Limb (tissue), 2 donors: ENCODE measurements at regions not wholly inside any gene's neighbourhood (a gene's known extent, or its start where the extent isn't known, plus 50 kb on each side); places are given as distances from the start of the nearest gene placed in this dataset.

Experiments
- DNase-seq, 2 donors: peaks; one replicate each; pipeline ENCODE4 v3.0.0-alpha.2; 2016; ENCODE audit errors: extremely low spot score in 2 of 2

GRCh38 chr10:58970160-58970915 lies 206.1 kb upstream of the PHYHIPL start:
- no peak for DNase-seq

GRCh38 chr10:58971211-58971610 lies 205.2 kb upstream of the PHYHIPL start:
- DNase-seq = no peak

- DNase-seq = no peak
These were observed 204.5 kb upstream of the PHYHIPL start for GRCh38 chr10:58971796-58972491.

- no peak for DNase-seq
These were observed 203.7 kb upstream of the PHYHIPL start for GRCh38 chr10:58972576-58973234.

- no peak for DNase-seq
These were observed 203.2 kb upstream of the PHYHIPL start for GRCh38 chr10:58973235-58973595.

- no peak for DNase-seq
These were observed 200.2 kb upstream of the PHYHIPL start for GRCh38 chr10:58976254-58976653.

- DNase-seq = no peak
These were observed 196.7 kb upstream of the PHYHIPL start for GRCh38 chr10:58979711-58980110.

GRCh38 chr10:58980826-58981415 lies 195.5 kb upstream of the PHYHIPL start:
- no peak for DNase-seq

GRCh38 chr10:58981846-58982245 lies 194.6 kb upstream of the PHYHIPL start:
- no peak for DNase-seq

- no peak for DNase-seq
These were observed 193.8 kb upstream of the PHYHIPL start for GRCh38 chr10:58982470-58983239.

- DNase-seq = no peak
These were observed 191.2 kb upstream of the PHYHIPL start for GRCh38 chr10:58985216-58985615.

GRCh38 chr10:58989486-58990039 lies 186.9 kb upstream of the PHYHIPL start:
- no peak for DNase-seq

GRCh38 chr10:58990693-58991092 lies 185.8 kb upstream of the PHYHIPL start:
- DNase-seq = no peak

GRCh38 chr10:58991856-58992255 lies 184.6 kb upstream of the PHYHIPL start:
- DNase-seq = no peak

- no peak for DNase-seq
These were observed 183.5 kb upstream of the PHYHIPL start for GRCh38 chr10:58992830-58993460.

- no peak for DNase-seq
These were observed 182.8 kb upstream of the PHYHIPL start for GRCh38 chr10:58993480-58994221.

- DNase-seq = no peak
These were observed 182.0 kb upstream of the PHYHIPL start for GRCh38 chr10:58994226-58995057.

GRCh38 chr10:58995058-58995596 lies 181.3 kb upstream of the PHYHIPL start:
- no peak for DNase-seq

- DNase-seq = no peak
These were observed 180.4 kb upstream of the PHYHIPL start for GRCh38 chr10:58996063-58996462.
